ENCODE measurements at regions not wholly inside any gene's neighbourhood (a gene's known extent, or its start where the extent isn't known, plus 50 kb on each side); places are given as distances from the start of the nearest gene placed in this dataset.

DNA sequence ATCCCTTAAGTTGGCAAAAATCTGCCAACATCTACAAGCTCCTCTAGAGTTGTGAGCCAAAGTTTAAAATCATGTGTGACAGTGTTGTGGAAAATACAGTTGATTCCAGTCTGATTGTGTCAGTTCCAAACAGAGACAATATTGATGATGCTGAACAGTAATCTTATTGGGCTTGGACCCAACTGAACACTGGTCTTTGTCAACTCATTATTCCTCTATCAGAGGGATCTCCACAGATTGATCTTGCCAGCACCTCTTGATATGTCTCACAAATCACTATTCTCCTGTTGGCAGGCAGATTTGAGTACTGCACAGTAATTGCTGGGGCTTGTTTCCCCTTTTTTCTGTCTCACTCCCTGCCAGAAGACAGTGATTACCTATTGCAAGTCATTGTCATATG, 326.6 kb upstream of the DPH6 start:
- Histone ChIP-seq H3K9ac (ENCODE audit: insufficient read depth, low read depth, low read length) (no peak overlapping the region), H3K79me2 (ENCODE audit: insufficient read depth, low read length) (no peaks in the 10 kb centered on the region), H3K36me3 (replicated peaks in 1 of 2; ENCODE audit: control insufficient read depth in 1 of 2, insufficient read depth in 2 of 2, low read length in 2 of 2) (no peaks in the 10 kb centered on the region), H3K4me3 (replicated peaks in 1 of 3; ENCODE audit: insufficient read depth in 1 of 3, low read depth in 2 of 3, low read length in 3 of 3) (no peak overlapping the region), H3K27ac (ENCODE audit: extremely low read length, insufficient read depth, low read length) (no peak overlapping the region), H3K4me1 (ENCODE audit: insufficient read depth, low read length) (no peaks in the 10 kb centered on the region), H3K27me3 (ENCODE audit: control insufficient read depth in 1 of 2, insufficient read depth in 2 of 2, low read length in 2 of 2) (no peaks in the 10 kb centered on the region; a peak in 1 of 5 replicates), H3K9me3 (ENCODE audit: low read length) (no peaks in the 10 kb centered on the region), H2AFZ (ENCODE audit: low read length) (no peak overlapping the region), H4K20me1 (ENCODE audit: insufficient read depth, low read length) (no peaks in the 10 kb centered on the region), H3K4me2 (ENCODE audit: low read depth, low read length) (no peak overlapping the region)
- FAIRE-seq (no peak), ATAC-seq (no peak), DNase-seq (ENCODE audit: low spot score) (no peak)
- POLR2A ChIA-PET, result no interaction called here
- no peak for TF ChIP-seq ZC3H13 (CRISPR knock-in tag; IDR thresholded peaks at IDR 0.05)
- no peak for TF ChIP-seq NR2F1 (CRISPR knock-in tag; IDR thresholded peaks at IDR 0.05)
- TF ChIP-seq ATM (IDR thresholded peaks at IDR 0.05; ENCODE audit: borderline replicate concordance), result no peak
- no peak for TF ChIP-seq ZNF12 (CRISPR knock-in tag; IDR thresholded peaks at IDR 0.05)
- TF ChIP-seq RORA (CRISPR knock-in tag; IDR thresholded peaks at IDR 0.05), result no peak
- TF ChIP-seq NFYC (CRISPR knock-in tag; IDR thresholded peaks at IDR 0.05), result no peak
- no TSS peak for BruUV-seq (replicated peaks)
- CTCF ChIA-PET (ENCODE audit: low intra/inter-chr PET ratio, low total read pairs), result no interaction called here
- intact Hi-C loops (cut with micrococcal nuclease; ENCODE audit: unreplicated experiment) (no loop called here), in situ Hi-C loops (cut with HindIII; ENCODE audit: extremely low pct_ligation_motif_present, low pct_unique_long_range_greater_than_20kb) (no loop called here)

GRCh38 chr15:35874260-35874905, 328.4 kb upstream of the DPH6 start:
- in situ Hi-C loops (cut with HindIII; ENCODE audit: extremely low pct_ligation_motif_present, low pct_unique_long_range_greater_than_20kb) (no loop called here), intact Hi-C loops (cut with micrococcal nuclease; ENCODE audit: unreplicated experiment) (no loop called here)
- POLR2A ChIA-PET, result no interaction called here
- no TSS peak for BruUV-seq (replicated peaks)
- no peak overlapping the region for H3K4me2 ChIP-seq (ENCODE audit: low read depth, low read length)
- H4K20me1 ChIP-seq (ENCODE audit: insufficient read depth, low read length), result no peaks in the 10 kb centered on the region
- no peaks in the 10 kb centered on the region for H3K79me2 ChIP-seq (ENCODE audit: insufficient read depth, low read length)
- FAIRE-seq (no peak), ATAC-seq (no peak), DNase-seq (ENCODE audit: low spot score) (no peak)
- no peak overlapping the region for H3K27ac ChIP-seq (ENCODE audit: extremely low read length, insufficient read depth, low read length)
- H3K4me1 ChIP-seq (ENCODE audit: insufficient read depth, low read length), result no peaks in the 10 kb centered on the region
- TF ChIP-seq ZNF552 (CRISPR knock-in tag; IDR thresholded peaks at IDR 0.05; ENCODE audit: borderline replicate concordance) (no peak), MAFF (IDR thresholded peaks at IDR 0.05; ENCODE audit: low read depth, low read length) (peak; percentile 74), ZBED4 (CRISPR knock-in tag; IDR thresholded peaks at IDR 0.05; ENCODE audit: borderline replicate concordance) (no peak), CEBPB (IDR thresholded peaks at IDR 0.05; ENCODE audit: borderline replicate concordance, low read depth, low read length) (peak; percentile 71; the same call in 1 of the 2 replicates), ATF3 (CRISPR knock-in tag; IDR thresholded peaks at IDR 0.05) (no peak), MAFK (conservative IDR thresholded peaks at IDR 0.05 in 1 of 2, IDR thresholded peaks at IDR 0.05 in 1 of 2; ENCODE audit: low read length in 2 of 2) (peak; percentile 62 to 79), FOSL2 (CRISPR knock-in tag; IDR thresholded peaks at IDR 0.05) (0 out of 2 replicates have a peak, but pooled peaks have one; percentile 8), NFE2L2 (IDR thresholded peaks at IDR 0.05; ENCODE audit: low read length) (peak; percentile 91), ZNF790 (CRISPR knock-in tag; IDR thresholded peaks at IDR 0.05; ENCODE audit: borderline replicate concordance) (no peak)
- no peak overlapping the region for H2AFZ ChIP-seq (ENCODE audit: low read length)
- CTCF ChIA-PET (ENCODE audit: low intra/inter-chr PET ratio, low total read pairs), result no interaction called here
- no peak overlapping the region for H3K9ac ChIP-seq (ENCODE audit: insufficient read depth, low read depth, low read length)
- no peaks in the 10 kb centered on the region; a peak in 1 of 5 replicates for H3K27me3 ChIP-seq (ENCODE audit: control insufficient read depth in 1 of 2, insufficient read depth in 2 of 2, low read length in 2 of 2)
- no peak overlapping the region for H3K4me3 ChIP-seq (replicated peaks in 1 of 3; ENCODE audit: insufficient read depth in 1 of 3, low read depth in 2 of 3, low read length in 3 of 3)
- H3K9me3 ChIP-seq (ENCODE audit: low read length), result no peaks in the 10 kb centered on the region
- H3K36me3 ChIP-seq (replicated peaks in 1 of 2; ENCODE audit: control insufficient read depth in 1 of 2, insufficient read depth in 2 of 2, low read length in 2 of 2), result no peaks in the 10 kb centered on the region

All from HepG2 (cell line).